Heart right ventricle (tissue), 16 donors: ENCODE measurements at regions not wholly inside any gene's neighbourhood (a gene's known extent, or its start where the extent isn't known, plus 50 kb on each side); places are given as distances from the start of the nearest gene placed in this dataset.
A peak's percentile ranks its signal among the peaks of the same experiment; 100 is the strongest.

Experiments used
- ATAC-seq, 8 donors: fragments of 200-7000 bp; cut with Tn5 transposase; one replicate each; pipeline ENCODE4 v1.9.1; 2020; ENCODE audit warnings: mild to moderate bottlenecking in 8 of 8, moderate library complexity in 8 of 8, moderate number of reproducible peaks in 1 of 8
- DNase-seq, 2 donors: peaks; one replicate each; pipeline ENCODE4 v3.0.0-alpha.2; 2020
- H3K27ac ChIP-seq, 10 donors: fragments of 200-600 bp; sonication (generic) in 2 of 10; one replicate each; pipeline versions ENCODE4 v1.5.0 to v1.8.0; 2020 to 2022; ENCODE audit warnings: mild to moderate bottlenecking in 3 of 10
- H3K27me3 ChIP-seq, 7 donors: fragments of 200-600 bp; one replicate each; pipeline ENCODE4 v1.8.0; 2021 to 2022; ENCODE audit warnings: mild to moderate bottlenecking in 2 of 7
- H3K36me3 ChIP-seq, 9 donors: fragments of 200-600 bp; sonication (generic) in 1 of 9; one replicate each; pipeline versions ENCODE4 v1.5.0 to v1.8.0; 2020 to 2022; ENCODE audit warnings: mild to moderate bottlenecking in 2 of 9
- H3K4me1 ChIP-seq, 9 donors: fragments of 200-600 bp; sonication (generic) in 1 of 9; one replicate each; pipeline versions ENCODE4 v1.5.0 to v1.8.0; 2020 to 2022; ENCODE audit warnings: mild to moderate bottlenecking in 4 of 9
- H3K4me3 ChIP-seq, 10 donors: fragments of 200-600 bp; sonication (generic) in 2 of 10; one replicate each; pipeline versions ENCODE4 v1.5.0 to v1.8.0; 2020 to 2022; ENCODE audit warnings: mild to moderate bottlenecking in 7 of 10, moderate library complexity in 2 of 10
- H3K9me3 ChIP-seq, 11 donors: fragments of 200-600 bp in 10 of 11; sonication (generic) in 2 of 11; one replicate each; pipeline versions ENCODE4 v1.5.0 to v1.8.0; 2013 to 2022; ENCODE audit warnings: mild to moderate bottlenecking in 2 of 11, control low read depth in 1 of 11, moderate library complexity in 1 of 11
- WGBS, 2 donors: extraction: QIAGEN DNeasy Blood & Tissue Kit; methylation state at CpG; one replicate each; pipeline ENCODE4 v1.1.7; 2013; ENCODE audit warnings: inconsistent platforms in 1 of 2; 5-methylcytosine and 5-hydroxymethylcytosine counted together
- intact Hi-C, 10 donors: fragments of 100-400 bp; cut with DNase I; formaldehyde crosslinking; loops; one replicate each; pipeline versions ENCODE4 v1.11.1 to v1.14.2; 2022
- TF ChIP-seq, protein P1 (sequence below), 9 donors: fragments of 200-600 bp; sonication (generic) in 2 of 9; IDR thresholded peaks; one replicate each; pipeline versions ENCODE4 v1.5.0 to v1.8.0; 2021 to 2022; ENCODE audit warnings: antibody characterized with exemption in 9 of 9, mild to moderate bottlenecking in 5 of 9, moderate library complexity in 1 of 9
- donor health status: Arrhythmogenic right ventricular cardiomyopathy.
- donor health status: ischemic (EF 13 %, LVEDD 7.1; RV severe dilation, severe dysfunction).
- donor health status: healthy with polysubstance abuse.
- donor health status: DM: no; HTN: yes; CAD: no.
- donor health status: DM: no; HTN: no; CAD: no.
- donor health status: ischemic (EF 25% LVEDD 6.9; RV normal size, moderate dysfunction).
- donor health status: ischemic (EF 25% LVEDD 5.7; RV mildly dilated, moderate dysfunction).
- donor health status: healthy.
- donor health status: DM: yes; HTN: yes; CAD: no.
- donor health status: Ischemic cardiomyopathy.
- donor health status: ischemic (EF 35%, LVEDD 5.7; RV mildly dilated, moderate dysfunction).
- donor health status: nonischemic (EF 11% LVEDD 7.7; RV severe dilation, severe dysfunction).
- donor health status: DM: yes; HTN: yes; CAD: no.
- donor health status: PGD.
- donor health status: ischemic (EF 29% LVEDD 5.4; RV normal size, mild dysfunction).
- donor health status: nonischemic (EF 23%, LVEDD 6.1; RV moderate dilation, normal function).

DNA sequence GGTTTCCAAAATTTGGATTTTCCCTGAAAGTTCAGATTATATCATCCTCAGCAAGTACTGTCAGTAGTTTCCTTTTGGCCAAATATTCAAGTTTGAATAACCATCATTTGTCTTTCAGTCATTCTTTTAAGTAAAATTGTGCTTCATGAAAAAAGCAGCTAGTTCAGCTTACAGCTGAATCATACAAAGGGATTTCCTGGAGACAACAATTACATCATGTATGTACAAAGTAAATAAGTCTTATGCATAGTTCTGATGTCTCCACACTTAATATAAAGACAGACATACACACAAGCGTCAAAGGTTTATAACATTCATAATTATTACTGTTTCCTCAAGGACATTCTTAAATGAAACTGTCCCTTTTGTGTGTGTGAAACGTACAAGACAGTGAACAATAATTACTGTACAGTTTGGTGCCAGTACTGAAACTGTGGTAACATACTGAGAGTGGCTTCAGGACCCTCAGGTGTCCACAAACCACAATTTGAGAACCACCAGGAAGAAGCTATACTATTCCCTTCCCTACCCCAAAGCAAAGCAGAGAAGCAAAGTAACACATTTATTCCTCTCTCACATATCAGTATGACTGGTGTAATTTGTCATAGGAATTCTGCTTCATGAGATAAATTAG, 746.6 kb downstream of the TAF11L14 start:
- 73 to 82% methylated on average over 2 of the region's 2 CpGs for WGBS, 2 donors
- Histone ChIP-seq H3K27ac (no peak overlapping the region), H3K27me3 (no peaks in the 10 kb centered on the region), H3K9me3 (no peaks in the 10 kb centered on the region), H3K4me3 (no peak overlapping the region), H3K36me3 (no peaks in the 10 kb centered on the region), H3K4me1 (no peaks in the 10 kb centered on the region)
- intact Hi-C loops: no loop called here
- no peak for ATAC-seq
- DNase-seq: no peak
- TF ChIP-seq, protein P1, sequence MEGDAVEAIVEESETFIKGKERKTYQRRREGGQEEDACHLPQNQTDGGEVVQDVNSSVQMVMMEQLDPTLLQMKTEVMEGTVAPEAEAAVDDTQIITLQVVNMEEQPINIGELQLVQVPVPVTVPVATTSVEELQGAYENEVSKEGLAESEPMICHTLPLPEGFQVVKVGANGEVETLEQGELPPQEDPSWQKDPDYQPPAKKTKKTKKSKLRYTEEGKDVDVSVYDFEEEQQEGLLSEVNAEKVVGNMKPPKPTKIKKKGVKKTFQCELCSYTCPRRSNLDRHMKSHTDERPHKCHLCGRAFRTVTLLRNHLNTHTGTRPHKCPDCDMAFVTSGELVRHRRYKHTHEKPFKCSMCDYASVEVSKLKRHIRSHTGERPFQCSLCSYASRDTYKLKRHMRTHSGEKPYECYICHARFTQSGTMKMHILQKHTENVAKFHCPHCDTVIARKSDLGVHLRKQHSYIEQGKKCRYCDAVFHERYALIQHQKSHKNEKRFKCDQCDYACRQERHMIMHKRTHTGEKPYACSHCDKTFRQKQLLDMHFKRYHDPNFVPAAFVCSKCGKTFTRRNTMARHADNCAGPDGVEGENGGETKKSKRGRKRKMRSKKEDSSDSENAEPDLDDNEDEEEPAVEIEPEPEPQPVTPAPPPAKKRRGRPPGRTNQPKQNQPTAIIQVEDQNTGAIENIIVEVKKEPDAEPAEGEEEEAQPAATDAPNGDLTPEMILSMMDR (IDR thresholded peaks at IDR 0.05): no peak

DNA sequence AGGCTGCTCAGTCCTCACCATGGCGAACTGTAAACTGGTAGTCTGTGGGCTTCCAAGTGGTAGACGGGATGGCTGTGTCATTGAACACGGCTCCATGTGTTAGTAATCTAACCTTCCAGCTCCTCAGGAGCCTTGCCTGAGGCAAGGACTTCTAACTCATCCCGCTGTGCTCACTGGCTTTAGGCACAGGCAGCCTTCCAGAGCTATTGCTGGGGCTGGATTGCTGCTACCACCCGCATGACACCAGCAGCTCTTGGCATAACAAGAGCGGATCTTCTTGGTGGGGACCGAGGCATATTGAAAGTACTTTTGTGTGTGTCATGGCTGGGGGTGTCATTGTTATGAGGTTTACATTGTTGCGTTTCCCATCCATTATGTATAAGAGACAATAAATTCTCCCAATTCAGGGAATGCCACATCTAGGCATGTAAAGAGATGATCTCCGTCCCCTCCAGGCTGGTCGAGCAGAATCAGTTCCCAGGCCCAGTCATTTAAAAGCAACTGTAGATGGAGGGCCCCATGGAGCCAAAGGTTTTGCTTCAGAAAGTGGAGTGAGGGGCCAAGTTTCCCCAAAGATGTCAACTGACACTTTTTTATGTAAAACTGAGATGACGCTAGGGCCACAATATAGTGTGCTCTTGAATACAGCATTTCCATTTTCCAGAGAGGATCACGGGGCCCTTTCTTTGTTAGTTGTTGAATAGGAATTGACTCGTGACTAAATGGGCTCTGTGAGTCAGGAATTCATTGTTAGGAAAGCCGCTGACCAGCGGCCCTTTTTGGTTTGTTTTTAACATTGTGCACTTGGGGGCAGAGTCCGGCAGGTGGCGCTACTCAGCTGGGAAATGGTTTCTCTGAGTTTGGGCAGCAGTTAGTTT, 759.5 kb downstream of the TAF11L14 start:
- no peaks in the 10 kb centered on the region for H3K4me1 ChIP-seq
- peak in 1 of 2 donors; percentile 24 for DNase-seq
- intact Hi-C loops: loop anchor here in 1 of 10 donors (10.0 kb wide), 1 partner anchor 301 kb away; no protein-coding TSS in a partner anchor
- no peak for ATAC-seq
- TF ChIP-seq, protein P1 (IDR thresholded peaks at IDR 0.05): peak; percentile 33 to 70 (median 53)
- H3K36me3 ChIP-seq: no peaks in the 10 kb centered on the region
- 47 to 51% methylated on average over 17 of the region's 17 CpGs for WGBS, 2 donors
- H3K27ac ChIP-seq: no peak overlapping the region
- peaks cover 0 to 11% (median 0%) of the 10 kb centered on the region in 7 donors for H3K27me3 ChIP-seq
- no peaks in the 10 kb centered on the region for H3K9me3 ChIP-seq
- H3K4me3 ChIP-seq: no peak overlapping the region

DNA sequence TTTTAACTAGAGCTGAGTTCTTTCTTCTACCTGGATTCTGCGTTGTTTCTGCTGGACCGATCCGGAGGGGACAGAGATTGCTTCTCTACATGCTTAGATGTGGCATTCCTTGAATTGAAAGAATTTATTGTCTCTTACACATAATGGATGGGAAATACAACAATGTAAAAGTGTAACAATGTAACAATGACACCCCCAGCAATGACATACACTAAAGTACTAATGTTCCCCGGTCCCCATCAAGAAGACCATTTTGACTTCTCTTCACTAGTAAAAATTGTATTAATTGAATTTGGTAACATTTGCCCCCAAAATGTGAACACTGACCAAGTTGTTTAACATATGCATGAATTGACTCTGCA, 760.2 kb downstream of the TAF11L14 start:
- intact Hi-C loops: loop anchor here in 1 of 10 donors (10.0 kb wide), 1 partner anchor 300 kb away; no protein-coding TSS in a partner anchor
- peaks cover 0 to 11% (median 0%) of the 10 kb centered on the region in 7 donors for H3K27me3 ChIP-seq
- no peak for DNase-seq
- no peaks in the 10 kb centered on the region for H3K4me1 ChIP-seq
- no peak overlapping the region for H3K4me3 ChIP-seq
- H3K36me3 ChIP-seq: no peaks in the 10 kb centered on the region
- TF ChIP-seq, protein P1 (IDR thresholded peaks at IDR 0.05): no peak
- no peak for ATAC-seq
- H3K9me3 ChIP-seq: no peaks in the 10 kb centered on the region
- 19 to 25% methylated on average over 4 of the region's 4 CpGs for WGBS, 2 donors
- H3K27ac ChIP-seq: no peak overlapping the region

DNA sequence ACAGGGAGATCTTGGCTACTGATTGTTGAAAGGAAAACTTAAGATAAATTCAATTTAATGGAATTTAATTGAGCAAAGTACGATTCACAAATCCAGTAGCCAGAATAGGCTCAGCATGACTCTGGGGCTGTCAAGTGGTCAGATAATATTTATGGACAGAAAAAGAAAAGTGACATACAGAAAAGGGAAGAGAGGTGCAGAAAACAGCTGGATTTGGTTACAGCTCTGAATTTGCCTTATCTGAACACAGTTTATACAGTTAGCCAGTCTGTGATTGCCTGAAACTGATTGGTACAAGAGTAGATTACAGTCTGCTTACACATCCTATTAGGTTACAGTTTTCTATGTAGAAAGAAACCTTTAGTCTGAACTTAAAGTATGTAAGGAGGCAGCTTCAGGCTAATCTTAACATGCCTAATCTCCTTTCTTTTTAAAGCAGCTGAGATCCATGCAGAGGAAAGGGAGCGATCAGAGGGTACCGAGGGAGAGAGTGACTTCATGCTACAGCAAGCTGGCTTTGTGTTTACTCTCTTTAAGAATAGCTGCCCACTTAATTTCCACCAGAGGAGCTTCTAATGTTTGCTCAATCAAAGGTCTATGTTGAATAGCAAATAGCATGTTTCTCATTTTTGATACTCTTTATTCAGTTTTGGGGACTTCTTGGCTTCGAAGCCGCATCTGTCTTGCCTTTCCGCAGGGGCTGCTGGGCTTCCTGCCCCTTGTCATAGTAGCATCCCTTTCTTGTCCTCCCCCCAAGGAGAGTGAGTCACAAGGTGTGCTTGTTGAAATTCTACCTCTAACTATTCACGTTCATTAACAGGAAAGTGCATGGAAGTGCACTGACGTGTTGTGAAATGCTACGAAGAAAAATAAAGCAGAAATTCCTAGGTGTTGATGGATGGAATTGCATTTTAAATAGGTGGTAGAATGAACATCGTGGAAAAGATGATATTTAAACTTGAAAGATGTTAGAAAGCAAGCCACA, 761.2 kb downstream of the TAF11L14 start:
- Histone ChIP-seq H3K27me3 (peaks cover 0 to 11% (median 0%) of the 10 kb centered on the region in 7 donors), H3K36me3 (no peaks in the 10 kb centered on the region), H3K27ac (no peak overlapping the region), H3K4me1 (no peaks in the 10 kb centered on the region), H3K9me3 (no peaks in the 10 kb centered on the region), H3K4me3 (no peak overlapping the region)
- DNase-seq (no peak), ATAC-seq (no peak)
- intact Hi-C loops: loop anchor here in 1 of 10 donors (10.0 kb wide), 1 partner anchor 299 kb away; no protein-coding TSS in a partner anchor
- TF ChIP-seq, protein P1 (IDR thresholded peaks at IDR 0.05): no peak
- WGBS, 2 donors: 59% methylated on average over 10 of the region's 10 CpGs
